CD4-positive, alpha-beta memory T cell (primary cell): ENCODE measurements at regions not wholly inside any gene's neighbourhood (a gene's known extent, or its start where the extent isn't known, plus 50 kb on each side); places are given as distances from the start of the nearest gene placed in this dataset.

Source experiments
- CTCF ChIA-PET: fragments of 350-600 bp; sonication (Branson Sonifier 250); formaldehyde crosslinking; loops from one replicate; lab custom pipeline; 2021; ENCODE audit warnings: inconsistent platforms; ENCODE audit not compliant: partially characterized antibody; lab: Charles Lee
- POLR2A ChIA-PET: fragments of 350-600 bp; sonication (Branson Sonifier 250); formaldehyde crosslinking; loops from one replicate; lab custom pipeline; 2021; ENCODE audit not compliant: partially characterized antibody; lab: Charles Lee
- DNase-seq, 5 donors: peaks; one replicate each; pipeline versions ENCODE4 v3.0.0 to v3.0.0-alpha.2; 2020 to 2022; ENCODE audit warnings: mixed read lengths in 1 of 5
- H3K27ac ChIP-seq: one replicate; pipeline ENCODE4 v1.7.0; 2013; ENCODE audit warnings: low read depth, low read length
- H3K27me3 ChIP-seq: 2 replicates; pipeline ENCODE4 v1.7.0; 2013; ENCODE audit warnings: mild to moderate bottlenecking, low read length, moderate library complexity; ENCODE audit not compliant: insufficient read depth
- H3K36me3 ChIP-seq: 2 replicates; pipeline ENCODE4 v1.7.0; 2013; ENCODE audit warnings: mild to moderate bottlenecking, low read length, moderate library complexity; ENCODE audit not compliant: insufficient read depth
- H3K4me1 ChIP-seq: 2 replicates; pipeline ENCODE4 v1.7.0; 2013; ENCODE audit warnings: mild to moderate bottlenecking, low read length, moderate library complexity; ENCODE audit not compliant: insufficient read depth
- H3K4me3 ChIP-seq, 2 donors: one replicate each; pipeline ENCODE4 v1.7.0; 2013; ENCODE audit warnings: low read length in 2 of 2, mild to moderate bottlenecking in 1 of 2
- H3K9me3 ChIP-seq, 2 donors: one replicate each; pipeline ENCODE4 v1.7.0; 2013; ENCODE audit warnings: low read length in 2 of 2, control low read depth in 1 of 2; ENCODE audit not compliant: control insufficient read depth in 1 of 2
- H3K27ac Mint-ChIP-seq, 7 donors: one replicate each; pipeline ENCODE4 v1.8.0; 2020 to 2021; ENCODE audit warnings: mixed read lengths in 7 of 7, mild to moderate bottlenecking in 6 of 7, inconsistent platforms in 3 of 7, moderate library complexity in 3 of 7
- H3K27me3 Mint-ChIP-seq, 2 donors: one replicate each; pipeline ENCODE4 v1.8.0; 2020 to 2021; ENCODE audit warnings: mixed read lengths in 2 of 2
- H3K36me3 Mint-ChIP-seq, 2 donors: one replicate each; pipeline ENCODE4 v1.8.0; 2020 to 2021; ENCODE audit warnings: mixed read lengths in 2 of 2, inconsistent platforms in 1 of 2, mild to moderate bottlenecking in 1 of 2
- H3K4me1 Mint-ChIP-seq, 4 donors: one replicate each; pipeline ENCODE4 v1.8.0; 2020 to 2021; ENCODE audit warnings: mixed read lengths in 4 of 4, mild to moderate bottlenecking in 1 of 4
- H3K4me3 Mint-ChIP-seq, 8 donors: one replicate each; pipeline ENCODE4 v1.8.0; 2020 to 2021; ENCODE audit warnings: mixed read lengths in 8 of 8, mild to moderate bottlenecking in 7 of 8, moderate library complexity in 6 of 8, inconsistent platforms in 3 of 8
- H3K9me3 Mint-ChIP-seq, 8 donors: one replicate each; pipeline ENCODE4 v1.8.0; 2020 to 2021; ENCODE audit warnings: mixed read lengths in 8 of 8, mild to moderate bottlenecking in 5 of 8, inconsistent platforms in 3 of 8, moderate library complexity in 1 of 8
- intact Hi-C: fragments of 100-400 bp; cut with micrococcal nuclease; formaldehyde crosslinking; loops from one replicate; pipeline ENCODE4 v1.15.1; 2023

GRCh38 chr13:34756572-34756971 lies 185.5 kb upstream of the NBEA start:
- Mint-ChIP-seq H3K4me1 (no peaks in the 10 kb centered on the region), H3K4me3 (no peak overlapping the region), H3K9me3 (peaks cover 0 to 4% (median 0%) of the 10 kb centered on the region in 8 donors), H3K27ac (no peak overlapping the region), H3K27me3 (no peaks in the 10 kb centered on the region), H3K36me3 (no peaks in the 10 kb centered on the region)
- Histone ChIP-seq H3K4me1 (no peaks in the 10 kb centered on the region), H3K27ac (no peak overlapping the region), H3K4me3 (no peak overlapping the region), H3K36me3 (no peaks in the 10 kb centered on the region), H3K9me3 (no peaks in the 10 kb centered on the region), H3K27me3 (no peaks in the 10 kb centered on the region)
- intact Hi-C loops: no loop called here
- ChIA-PET CTCF (no interaction called here), POLR2A (no interaction called here)
- DNase-seq: no peak

- H3K27ac ChIP-seq: no peak overlapping the region
- no peak overlapping the region for H3K4me3 ChIP-seq
- Mint-ChIP-seq H3K27ac (no peak overlapping the region), H3K27me3 (no peaks in the 10 kb centered on the region), H3K9me3 (peaks cover 0 to 4% (median 0%) of the 10 kb centered on the region in 8 donors), H3K36me3 (no peaks in the 10 kb centered on the region), H3K4me3 (no peak overlapping the region), H3K4me1 (no peaks in the 10 kb centered on the region)
- DNase-seq: no peak
- no peaks in the 10 kb centered on the region for H3K27me3 ChIP-seq
- no peaks in the 10 kb centered on the region for H3K36me3 ChIP-seq
- ChIA-PET POLR2A (no interaction called here), CTCF (no interaction called here)
- H3K4me1 ChIP-seq: no peaks in the 10 kb centered on the region
- no peaks in the 10 kb centered on the region for H3K9me3 ChIP-seq
- intact Hi-C loops: no loop called here
Measured at GRCh38 chr13:34757441-34757840, 184.6 kb upstream of the NBEA start.

- H3K27ac ChIP-seq: no peak overlapping the region
- Mint-ChIP-seq H3K4me3 (no peak overlapping the region), H3K36me3 (no peaks in the 10 kb centered on the region), H3K4me1 (no peaks in the 10 kb centered on the region), H3K27ac (no peak overlapping the region), H3K27me3 (no peaks in the 10 kb centered on the region), H3K9me3 (peaks cover 0 to 4% (median 0%) of the 10 kb centered on the region in 8 donors)
- no peak overlapping the region for H3K4me3 ChIP-seq
- DNase-seq: no peak
- no peaks in the 10 kb centered on the region for H3K36me3 ChIP-seq
- H3K9me3 ChIP-seq: no peaks in the 10 kb centered on the region
- ChIA-PET POLR2A (no interaction called here), CTCF (no interaction called here)
- intact Hi-C loops: no loop called here
- H3K4me1 ChIP-seq: no peaks in the 10 kb centered on the region
- H3K27me3 ChIP-seq: no peaks in the 10 kb centered on the region
Measured at GRCh38 chr13:34758628-34759027, 183.4 kb upstream of the NBEA start.

- Histone ChIP-seq H3K4me3 (no peak overlapping the region), H3K36me3 (no peaks in the 10 kb centered on the region), H3K27me3 (no peaks in the 10 kb centered on the region), H3K4me1 (no peaks in the 10 kb centered on the region), H3K27ac (no peak overlapping the region), H3K9me3 (no peaks in the 10 kb centered on the region)
- intact Hi-C loops: no loop called here
- H3K36me3 Mint-ChIP-seq: no peaks in the 10 kb centered on the region
- H3K9me3 Mint-ChIP-seq: peaks cover 0 to 4% (median 0%) of the 10 kb centered on the region in 8 donors
- no peak overlapping the region for H3K27ac Mint-ChIP-seq
- H3K27me3 Mint-ChIP-seq: no peaks in the 10 kb centered on the region
- DNase-seq: no peak
- ChIA-PET CTCF (no interaction called here), POLR2A (no interaction called here)
- H3K4me3 Mint-ChIP-seq: no peak overlapping the region
- H3K4me1 Mint-ChIP-seq: no peaks in the 10 kb centered on the region
Measured at GRCh38 chr13:34762312-34762711, 179.8 kb upstream of the NBEA start.

GRCh38 chr13:34764246-34764645 lies 177.8 kb upstream of the NBEA start:
- ChIA-PET CTCF (no interaction called here), POLR2A (no interaction called here)
- H3K4me1 Mint-ChIP-seq: no peaks in the 10 kb centered on the region
- H3K27ac ChIP-seq: no peak overlapping the region
- no peaks in the 10 kb centered on the region for H3K27me3 ChIP-seq
- H3K9me3 ChIP-seq: no peaks in the 10 kb centered on the region
- H3K27me3 Mint-ChIP-seq: no peaks in the 10 kb centered on the region
- no peak overlapping the region for H3K4me3 ChIP-seq
- H3K36me3 Mint-ChIP-seq: no peaks in the 10 kb centered on the region
- H3K9me3 Mint-ChIP-seq: peaks cover 0 to 7% (median 0%) of the 10 kb centered on the region in 8 donors
- intact Hi-C loops: no loop called here
- no peak overlapping the region for H3K27ac Mint-ChIP-seq
- H3K4me1 ChIP-seq: no peaks in the 10 kb centered on the region
- H3K36me3 ChIP-seq: no peaks in the 10 kb centered on the region
- DNase-seq: no peak
- no peak overlapping the region for H3K4me3 Mint-ChIP-seq

GRCh38 chr13:34765446-34766180 lies 176.5 kb upstream of the NBEA start:
- H3K4me1 Mint-ChIP-seq: no peaks in the 10 kb centered on the region
- no peaks in the 10 kb centered on the region for H3K27me3 Mint-ChIP-seq
- no peaks in the 10 kb centered on the region for H3K36me3 ChIP-seq
- H3K27ac ChIP-seq: no peak overlapping the region
- ChIA-PET POLR2A (no interaction called here), CTCF (interaction anchor here (0.5 kb wide), 1 partner anchor 22 kb away, joined by 3 read pairs; no protein-coding TSS in a partner anchor)
- H3K9me3 ChIP-seq: no peaks in the 10 kb centered on the region
- no peaks in the 10 kb centered on the region for H3K27me3 ChIP-seq
- H3K4me1 ChIP-seq: no peaks in the 10 kb centered on the region
- no peak overlapping the region for H3K4me3 Mint-ChIP-seq
- DNase-seq: no peak
- intact Hi-C loops: no loop called here
- H3K4me3 ChIP-seq: no peak overlapping the region
- no peak overlapping the region for H3K27ac Mint-ChIP-seq
- no peaks in the 10 kb centered on the region for H3K36me3 Mint-ChIP-seq
- H3K9me3 Mint-ChIP-seq: peaks cover 0 to 5% (median under 1%) of the 10 kb centered on the region in 8 donors

GRCh38 chr13:34767778-34768177 lies 174.3 kb upstream of the NBEA start:
- Mint-ChIP-seq H3K27me3 (no peaks in the 10 kb centered on the region), H3K36me3 (no peaks in the 10 kb centered on the region), H3K27ac (no peak overlapping the region)

More at GRCh38 chr13:34767778-34768177, 174.3 kb upstream of the NBEA start:
- Histone ChIP-seq H3K4me1 (no peaks in the 10 kb centered on the region), H3K27me3 (no peaks in the 10 kb centered on the region), H3K4me3 (no peak overlapping the region), H3K9me3 (no peaks in the 10 kb centered on the region), H3K27ac (no peak overlapping the region), H3K36me3 (no peaks in the 10 kb centered on the region)
- Mint-ChIP-seq H3K4me1 (no peaks in the 10 kb centered on the region), H3K4me3 (no peak overlapping the region), H3K9me3 (peaks cover 0 to 7% (median 1%) of the 10 kb centered on the region in 8 donors)
- CTCF ChIA-PET: no interaction called here
- intact Hi-C loops: no loop called here
- POLR2A ChIA-PET: no interaction called here
- no peak for DNase-seq
